Smooth muscle cell (in vitro differentiated cells): ENCODE measurements at regions not wholly inside any gene's neighbourhood (a gene's known extent, or its start where the extent isn't known, plus 50 kb on each side); places are given as distances from the start of the nearest gene placed in this dataset.
"Not testable (repeated sequence)": the region's sequence is repeated elsewhere in the genome, so short reads cannot be mapped to it uniquely, and the experiment has no call there.

Experiments
- DNase-seq: peaks from one replicate; lab custom pipeline; 2025; ENCODE audit not compliant: unreplicated experiment; lab: John Stamatoyannopoulos, UW
- H2AFZ ChIP-seq: fragments of 200-600 bp; sonication (generic); 2 replicates; pipeline ENCODE4 v1.6.0; 2016; ENCODE audit warnings: antibody characterized with exemption, low read depth, mild to moderate bottlenecking
- H3F3A ChIP-seq: fragments of 200-600 bp; sonication (generic); 2 replicates; pipeline ENCODE4 v1.6.0; 2017; ENCODE audit warnings: antibody characterized with exemption, low read depth
- H3K27ac ChIP-seq: fragments of 200-600 bp; sonication (generic); 2 replicates; pipeline ENCODE4 v1.5.1; 2016; ENCODE audit warnings: low read depth, mild to moderate bottlenecking
- H3K27me3 ChIP-seq: fragments of 200-600 bp; sonication (generic); 2 replicates; pipeline ENCODE4 v1.6.1; 2016; ENCODE audit warnings: low read depth, mild to moderate bottlenecking
- H3K36me3 ChIP-seq: fragments of 200-600 bp; sonication (generic); 2 replicates; pipeline ENCODE4 v1.5.1; 2016; ENCODE audit warnings: low read depth
- H3K4me1 ChIP-seq: fragments of 200-600 bp; sonication (generic); 2 replicates; pipeline ENCODE4 v1.5.1; 2016; ENCODE audit warnings: low read depth
- H3K4me2 ChIP-seq: fragments of 200-600 bp; sonication (generic); 2 replicates; pipeline ENCODE4 v1.6.0; 2016; ENCODE audit warnings: mild to moderate bottlenecking
- H3K4me3 ChIP-seq: fragments of 200-600 bp; sonication (generic); 2 replicates; pipeline ENCODE4 v1.5.1; 2016; ENCODE audit warnings: mild to moderate bottlenecking
- H3K79me2 ChIP-seq: fragments of 200-600 bp; sonication (generic); 2 replicates; pipeline ENCODE4 v1.6.0; 2016; ENCODE audit warnings: low read depth, mild to moderate bottlenecking
- H3K9ac ChIP-seq: fragments of 200-600 bp; sonication (generic); 2 replicates; pipeline ENCODE4 v1.6.0; 2016; ENCODE audit warnings: low read depth
- H3K9me3 ChIP-seq: fragments of 200-600 bp; sonication (generic); replicated peaks from 2 replicates; pipeline ENCODE4 v1.5.1; 2016; ENCODE audit warnings: low read depth
- H4K20me1 ChIP-seq: fragments of 200-600 bp; sonication (generic); 2 replicates; pipeline ENCODE4 v1.6.0; 2016; ENCODE audit warnings: low read depth
- CTCF ChIP-seq: fragments of 200-600 bp; sonication (generic); IDR thresholded peaks from 2 replicates; pipeline ENCODE4 v1.5.1; 2017; ENCODE audit warnings: borderline replicate concordance, mild to moderate bottlenecking, antibody characterized with exemption; ENCODE audit not compliant: insufficient read depth, poor library complexity, severe bottlenecking
- WGBS: methylation state at CpG from one replicate; pipeline ENCODE4 v1.1.7; 2016; ENCODE audit warnings: low lambda C conversion rate; 5-methylcytosine and 5-hydroxymethylcytosine counted together

DNA sequence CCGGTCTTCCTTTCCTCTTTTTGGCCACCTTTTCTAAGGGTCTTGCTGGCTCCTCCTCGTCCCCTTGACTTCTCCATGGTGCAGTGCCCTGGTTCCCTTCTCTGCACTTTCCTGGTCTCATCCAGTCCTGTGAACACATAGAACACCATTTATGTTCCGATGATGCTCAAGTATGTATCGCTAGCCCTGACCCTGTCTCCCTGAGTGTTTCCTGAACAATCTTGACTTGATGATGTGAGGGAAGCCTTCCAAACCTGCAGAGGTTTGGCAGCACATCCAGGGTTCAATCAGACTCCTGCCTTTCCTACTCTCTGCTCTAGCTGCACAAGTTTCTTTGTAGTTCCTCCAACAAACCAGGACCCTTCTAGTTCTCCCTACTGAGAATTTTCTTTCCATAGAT lies 132.1 kb downstream of the RGPD3 start:
- TF ChIP-seq CTCF = no peak
- H3K27me3 ChIP-seq = no peaks in the 10 kb centered on the region
- H3K79me2 ChIP-seq = no peaks in the 10 kb centered on the region
- WGBS = 92% methylated on average over 4 of the region's 4 CpGs
- H3F3A ChIP-seq = no peaks in the 10 kb centered on the region
- H3K4me1 ChIP-seq = no peaks in the 10 kb centered on the region
- no peaks in the 10 kb centered on the region for H3K9me3 ChIP-seq
- H3K4me2 ChIP-seq = no peak overlapping the region
- H3K36me3 ChIP-seq = no peaks in the 10 kb centered on the region
- H3K4me3 ChIP-seq = no peak overlapping the region
- no peak overlapping the region for H3K27ac ChIP-seq
- no peak overlapping the region for H2AFZ ChIP-seq
- no peak overlapping the region for H3K9ac ChIP-seq
- DNase-seq = no peak
- no peaks in the 10 kb centered on the region for H4K20me1 ChIP-seq

DNA sequence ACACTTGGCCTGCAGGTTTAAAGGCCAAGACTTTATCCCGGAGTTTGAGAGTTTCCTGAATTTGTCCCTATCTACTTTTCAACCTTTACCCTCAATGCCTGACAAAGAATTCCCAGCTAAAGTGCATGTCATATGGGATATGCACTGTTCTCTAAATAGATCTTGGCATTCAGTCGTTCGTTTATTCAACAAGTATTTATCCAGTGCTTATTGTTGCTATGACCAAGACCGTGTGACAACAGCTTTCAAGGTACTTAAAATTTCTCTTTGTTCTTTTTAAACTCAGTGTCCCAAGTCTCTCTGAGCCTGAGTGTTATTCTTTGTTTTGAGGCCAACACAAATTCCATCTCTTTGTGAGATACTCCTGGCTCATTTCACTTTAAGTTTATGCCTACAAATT lies 133.4 kb downstream of the RGPD3 start:
- Histone ChIP-seq H3K4me2 (no peak overlapping the region), H3K9me3 (no peaks in the 10 kb centered on the region), H3K9ac (no peak overlapping the region), H3K36me3 (no peaks in the 10 kb centered on the region), H2AFZ (no peak overlapping the region), H3F3A (no peaks in the 10 kb centered on the region), H4K20me1 (no peaks in the 10 kb centered on the region), H3K27me3 (no peaks in the 10 kb centered on the region), H3K4me1 (no peaks in the 10 kb centered on the region), H3K27ac (no peak overlapping the region), H3K79me2 (no peaks in the 10 kb centered on the region), H3K4me3 (no peak overlapping the region)
- TF ChIP-seq CTCF = no peak
- whole genome bisulfite sequencing = 90% methylated on average over 4 of the region's 4 CpGs
- DNase-seq = no peak

DNA sequence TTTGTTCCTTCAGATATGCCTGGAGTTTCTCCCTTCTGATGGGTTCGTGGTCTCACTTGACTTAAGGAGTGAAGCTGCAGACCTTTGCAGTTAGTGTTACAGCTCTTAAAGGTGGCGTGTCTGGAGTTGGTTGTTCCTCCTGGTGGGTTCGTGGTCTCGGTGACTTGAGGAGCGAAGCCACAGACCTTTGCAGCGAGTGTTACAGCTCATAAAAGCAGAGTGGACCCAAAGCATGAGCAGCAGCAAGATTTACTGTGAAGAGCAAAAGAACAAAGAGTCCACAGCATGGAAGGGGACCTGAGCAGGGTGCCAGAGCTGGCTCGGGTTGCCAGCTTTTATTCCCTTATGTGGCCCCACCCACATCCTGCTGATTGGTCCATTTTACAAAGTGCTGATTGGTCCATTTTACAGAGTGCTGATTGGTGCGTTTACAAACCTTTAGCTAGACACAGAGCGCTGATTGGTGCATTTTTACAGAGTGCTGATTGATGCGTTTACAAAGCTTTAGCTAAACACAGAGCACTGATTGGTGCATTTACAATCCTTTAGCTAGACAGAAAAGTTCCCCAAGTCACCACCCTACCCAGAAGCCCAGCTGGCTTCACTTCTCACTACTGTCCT lies 134.8 kb downstream of the RGPD3 start:
- not testable (repeated sequence) for H2AFZ ChIP-seq, H3K4me1 ChIP-seq, H3K27me3 ChIP-seq, H3K36me3 ChIP-seq, H3K27ac ChIP-seq, H3K4me2 ChIP-seq, DNase-seq, H3K9me3 ChIP-seq, H4K20me1 ChIP-seq, H3K9ac ChIP-seq, H3F3A ChIP-seq, H3K4me3 ChIP-seq, H3K79me2 ChIP-seq
- WGBS = 92% methylated on average over 10 of the region's 10 CpGs

- H3K4me3 ChIP-seq = no peak overlapping the region
- no peaks in the 10 kb centered on the region for H3K36me3 ChIP-seq
- no peak overlapping the region for H3K27ac ChIP-seq
- no peak overlapping the region for H3K4me2 ChIP-seq
- H3K9ac ChIP-seq = no peak overlapping the region
- 91% methylated on average over 4 of the region's 4 CpGs for WGBS
- H2AFZ ChIP-seq = no peak overlapping the region
- no peaks in the 10 kb centered on the region for H3K27me3 ChIP-seq
- H3K79me2 ChIP-seq = no peaks in the 10 kb centered on the region
- TF ChIP-seq CTCF = no peak
- H3F3A ChIP-seq = no peaks in the 10 kb centered on the region
- H3K9me3 ChIP-seq = no peaks in the 10 kb centered on the region
- DNase-seq = no peak
- no peaks in the 10 kb centered on the region for H3K4me1 ChIP-seq
- no peaks in the 10 kb centered on the region for H4K20me1 ChIP-seq
These were observed 136.2 kb downstream of the RGPD3 start for GRCh38 chr2:106332054-106332453.

DNA sequence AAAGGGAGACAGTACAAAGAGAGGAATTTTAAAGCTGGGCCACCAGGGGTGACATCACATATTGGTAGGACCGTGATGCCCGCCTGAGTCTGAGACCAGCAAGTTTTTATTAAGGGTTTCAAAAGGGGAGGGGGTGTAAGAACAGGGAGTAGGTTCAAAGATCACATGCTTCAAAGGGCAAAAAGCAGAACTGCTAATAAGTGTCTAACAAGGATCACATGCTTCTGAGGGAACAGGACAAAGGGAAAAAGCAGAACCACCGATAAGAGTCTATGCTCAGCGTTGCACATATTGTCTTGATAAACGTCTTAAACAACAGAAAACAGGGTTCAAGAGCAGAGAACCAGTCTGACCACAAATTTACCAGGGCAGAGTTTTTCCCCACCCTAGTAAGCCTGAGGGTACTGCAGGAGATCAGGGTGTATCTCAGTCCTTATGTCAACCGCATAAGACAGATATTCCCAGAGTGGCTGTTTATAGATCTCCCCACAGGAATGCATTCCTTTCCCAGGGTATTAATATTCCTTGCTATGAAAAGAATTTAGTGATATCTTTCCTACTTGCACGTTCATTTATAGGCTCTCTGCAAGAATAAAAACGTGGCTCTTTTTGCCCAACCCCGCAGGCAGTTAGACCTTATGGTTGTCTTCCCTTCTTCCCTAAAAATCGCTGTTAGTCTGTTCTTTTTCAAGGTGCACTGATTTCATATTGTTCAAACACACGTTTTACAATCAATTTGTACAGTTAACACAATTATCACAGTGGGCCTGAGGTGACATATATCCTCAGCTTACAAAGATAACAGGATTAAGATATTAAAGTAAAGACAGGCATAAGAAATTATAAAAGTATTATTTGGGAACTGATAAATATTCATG lies 136.5 kb upstream of the UXS1 start:
- H3K9ac ChIP-seq, H2AFZ ChIP-seq, H3K27me3 ChIP-seq, H3K4me3 ChIP-seq, H3F3A ChIP-seq, H3K4me1 ChIP-seq, H4K20me1 ChIP-seq, H3K27ac ChIP-seq, DNase-seq, H3K9me3 ChIP-seq, H3K4me2 ChIP-seq, H3K79me2 ChIP-seq, H3K36me3 ChIP-seq: not testable (repeated sequence)
- 63% methylated on average over 11 of the region's 11 CpGs for WGBS
